Fibroblast of lung (primary cell): ENCODE measurements at regions not wholly inside any gene's neighbourhood (a gene's known extent, or its start where the extent isn't known, plus 50 kb on each side); places are given as distances from the start of the nearest gene placed in this dataset.

Source experiments
- DNase-seq, 2 donors: peaks; one replicate each; pipeline versions ENCODE4 v3.0.0 to v3.0.0-alpha.2; 2010; ENCODE audit warnings: low read depth in 2 of 2
- H2AFZ ChIP-seq: 2 replicates; pipeline ENCODE4 v1.5.1; 2012; ENCODE audit warnings: low read length, control low read depth, inconsistent platforms
- H3K27ac ChIP-seq: 2 replicates; pipeline ENCODE4 v1.5.1; 2011; ENCODE audit warnings: low read length, control low read depth; ENCODE audit not compliant: insufficient read depth
- H3K27me3 ChIP-seq: 2 replicates; pipeline ENCODE4 v1.5.1; 2011; ENCODE audit warnings: mild to moderate bottlenecking, low read length; ENCODE audit not compliant: control insufficient read depth, insufficient read depth
- H3K36me3 ChIP-seq: 2 replicates; pipeline ENCODE4 v1.5.1; 2011; ENCODE audit warnings: low read length; ENCODE audit not compliant: control insufficient read depth, insufficient read depth
- H3K4me1 ChIP-seq: 2 replicates; pipeline ENCODE4 v1.5.1; 2011; ENCODE audit warnings: low read length; ENCODE audit not compliant: control insufficient read depth, insufficient read depth; ENCODE audit errors: extremely low read depth
- H3K4me2 ChIP-seq: 2 replicates; pipeline ENCODE4 v1.5.1; 2011; ENCODE audit warnings: low read length, control low read depth; ENCODE audit not compliant: insufficient read depth; ENCODE audit errors: extremely low read depth
- H3K4me3 ChIP-seq, 4 experiments: fragments of 200-600 bp in 1 of 4; sonication (generic) in 1 of 4; replicated peaks in 1 of 4; 2 replicates each; pipeline ENCODE4 v1.5.1; 2011 to 2016; ENCODE audit warnings: low read length in 4 of 4, low read depth in 3 of 4, mild to moderate bottlenecking in 3 of 4, control low read depth in 2 of 4, inconsistent platforms in 1 of 4, mixed read lengths in 1 of 4; ENCODE audit not compliant: insufficient read depth in 1 of 4; ENCODE audit errors: control extremely low read depth in 1 of 4
- H3K79me2 ChIP-seq: 2 replicates; pipeline ENCODE4 v1.5.1; 2012; ENCODE audit warnings: mild to moderate bottlenecking, low read length, inconsistent platforms; ENCODE audit not compliant: control insufficient read depth, insufficient read depth
- H3K9ac ChIP-seq: 2 replicates; pipeline ENCODE4 v1.5.1; 2011; ENCODE audit warnings: mild to moderate bottlenecking, low read length, control low read depth; ENCODE audit not compliant: insufficient read depth
- H3K9me3 ChIP-seq: 2 replicates; pipeline ENCODE4 v1.5.1; 2012; ENCODE audit warnings: low read depth, low read length; ENCODE audit not compliant: control insufficient read depth, insufficient read depth
- H4K20me1 ChIP-seq: 2 replicates; pipeline ENCODE4 v1.5.1; 2011; ENCODE audit warnings: low read length; ENCODE audit not compliant: control insufficient read depth, insufficient read depth; ENCODE audit errors: extremely low read depth
- EZH2 ChIP-seq: IDR thresholded peaks from 2 replicates; pipeline ENCODE4 v1.5.1; 2012; ENCODE audit warnings: low read length, control low read depth, mild to moderate bottlenecking; ENCODE audit errors: missing control alignments
- TF ChIP-seq, protein P1 (sequence below), 2 donors: IDR thresholded peaks in 1 of 2; conservative IDR thresholded peaks in 1 of 2; 1 replicate in 1 of 2; 2 replicates in 1 of 2; pipeline ENCODE4 v1.5.1; 2011 to 2012; ENCODE audit warnings: low read length in 2 of 2, control low read depth in 1 of 2, inconsistent platforms in 1 of 2, low read depth in 1 of 2, mild to moderate bottlenecking in 1 of 2

- TF ChIP-seq, protein P1, sequence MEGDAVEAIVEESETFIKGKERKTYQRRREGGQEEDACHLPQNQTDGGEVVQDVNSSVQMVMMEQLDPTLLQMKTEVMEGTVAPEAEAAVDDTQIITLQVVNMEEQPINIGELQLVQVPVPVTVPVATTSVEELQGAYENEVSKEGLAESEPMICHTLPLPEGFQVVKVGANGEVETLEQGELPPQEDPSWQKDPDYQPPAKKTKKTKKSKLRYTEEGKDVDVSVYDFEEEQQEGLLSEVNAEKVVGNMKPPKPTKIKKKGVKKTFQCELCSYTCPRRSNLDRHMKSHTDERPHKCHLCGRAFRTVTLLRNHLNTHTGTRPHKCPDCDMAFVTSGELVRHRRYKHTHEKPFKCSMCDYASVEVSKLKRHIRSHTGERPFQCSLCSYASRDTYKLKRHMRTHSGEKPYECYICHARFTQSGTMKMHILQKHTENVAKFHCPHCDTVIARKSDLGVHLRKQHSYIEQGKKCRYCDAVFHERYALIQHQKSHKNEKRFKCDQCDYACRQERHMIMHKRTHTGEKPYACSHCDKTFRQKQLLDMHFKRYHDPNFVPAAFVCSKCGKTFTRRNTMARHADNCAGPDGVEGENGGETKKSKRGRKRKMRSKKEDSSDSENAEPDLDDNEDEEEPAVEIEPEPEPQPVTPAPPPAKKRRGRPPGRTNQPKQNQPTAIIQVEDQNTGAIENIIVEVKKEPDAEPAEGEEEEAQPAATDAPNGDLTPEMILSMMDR (conservative IDR thresholded peaks at IDR 0.05 in 1 of 2, IDR thresholded peaks at IDR 0.05 in 1 of 2; ENCODE audit: low read depth in 1 of 2, low read length in 2 of 2) = no peak
- TF ChIP-seq EZH2 = no peak
- Histone ChIP-seq H3K4me1 (no peaks in the 10 kb centered on the region), H3K9ac (no peak overlapping the region), H3K4me3 (no peak overlapping the region), H2AFZ (no peak overlapping the region), H3K27me3 (no peaks in the 10 kb centered on the region), H3K36me3 (no peaks in the 10 kb centered on the region), H3K4me2 (no peak overlapping the region), H4K20me1 (no peaks in the 10 kb centered on the region), H3K79me2 (no peaks in the 10 kb centered on the region), H3K9me3 (no peaks in the 10 kb centered on the region), H3K27ac (no peak overlapping the region)
- DNase-seq = no peak
Observed at GRCh38 chr5:104533498-104533897, 970.9 kb upstream of the NUDT12 start.

DNA sequence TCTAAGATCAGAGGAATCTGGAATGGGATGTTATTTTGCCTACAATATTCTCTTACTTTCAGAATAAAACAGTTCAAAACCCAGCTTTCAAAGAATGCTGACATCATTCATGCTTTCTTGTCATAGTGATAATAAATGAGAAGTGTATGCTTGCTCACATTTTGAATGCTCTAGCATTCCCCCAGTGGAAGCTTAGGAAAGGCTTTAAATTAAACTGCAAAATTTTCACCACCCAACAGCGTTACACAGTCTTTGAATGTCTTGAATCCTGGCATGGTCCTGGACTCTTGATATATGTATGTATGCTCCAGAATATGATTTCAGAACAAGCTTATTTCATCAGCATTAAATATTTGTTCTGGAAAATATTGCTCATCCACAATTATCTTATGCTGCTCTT lies 964.3 kb upstream of the NUDT12 start:
- Histone ChIP-seq H3K9ac (no peak overlapping the region), H3K4me2 (no peak overlapping the region), H3K9me3 (no peaks in the 10 kb centered on the region), H3K27me3 (no peaks in the 10 kb centered on the region), H3K79me2 (no peaks in the 10 kb centered on the region), H3K27ac (no peak overlapping the region), H3K4me1 (no peaks in the 10 kb centered on the region), H3K36me3 (no peaks in the 10 kb centered on the region), H4K20me1 (no peaks in the 10 kb centered on the region), H2AFZ (no peak overlapping the region), H3K4me3 (no peak overlapping the region)
- TF ChIP-seq EZH2 = no peak
- TF ChIP-seq, protein P1 (conservative IDR thresholded peaks at IDR 0.05 in 1 of 2, IDR thresholded peaks at IDR 0.05 in 1 of 2; ENCODE audit: low read depth in 1 of 2, low read length in 2 of 2) = no peak
- DNase-seq = peak in 1 of 2 donors; percentile 3

GRCh38 chr5:104513640-104514072 lies 951.1 kb upstream of the NUDT12 start:
- Histone ChIP-seq H3K79me2 (no peaks in the 10 kb centered on the region), H3K27ac (no peak overlapping the region), H3K27me3 (no peaks in the 10 kb centered on the region), H3K4me1 (no peaks in the 10 kb centered on the region), H2AFZ (no peak overlapping the region), H4K20me1 (no peaks in the 10 kb centered on the region), H3K4me2 (no peak overlapping the region), H3K9ac (no peak overlapping the region), H3K36me3 (no peaks in the 10 kb centered on the region), H3K9me3 (no peaks in the 10 kb centered on the region), H3K4me3 (no peak overlapping the region)
- no peak for DNase-seq
- TF ChIP-seq, protein P1 (conservative IDR thresholded peaks at IDR 0.05 in 1 of 2, IDR thresholded peaks at IDR 0.05 in 1 of 2; ENCODE audit: low read depth in 1 of 2, low read length in 2 of 2) = no peak
- no peak for TF ChIP-seq EZH2
